Astrocyte (in vitro differentiated cells and primary cell): ENCODE measurements at regions not wholly inside any gene's neighbourhood (a gene's known extent, or its start where the extent isn't known, plus 50 kb on each side); places are given as distances from the start of the nearest gene placed in this dataset.

Experiments used
- DNase-seq: peaks from one replicate; pipeline ENCODE4 v3.0.0-alpha.2; 2010; ENCODE audit warnings: low read depth
- FAIRE-seq: peaks from 2 replicates; lab custom pipeline; 2011; peaks lifted over from hg19 to GRCh38; lab: Jason Lieb, UNC
- H2AFZ ChIP-seq: 2 replicates; pipeline ENCODE4 v1.6.0; 2012; ENCODE audit warnings: low read depth, low read length, inconsistent platforms
- H3K27ac ChIP-seq: 2 replicates; pipeline ENCODE4 v1.5.1; 2011; ENCODE audit warnings: low read depth, low read length, inconsistent platforms
- H3K27me3 ChIP-seq: 2 replicates; pipeline ENCODE4 v1.6.0; 2011; ENCODE audit warnings: low read length, inconsistent platforms; ENCODE audit not compliant: insufficient read depth
- H3K36me3 ChIP-seq: 2 replicates; pipeline ENCODE4 v1.5.1; 2011; ENCODE audit warnings: low read length, inconsistent platforms; ENCODE audit not compliant: insufficient read depth
- H3K4me1 ChIP-seq: 2 replicates; pipeline ENCODE4 v1.5.1; 2011; ENCODE audit warnings: low read length, inconsistent platforms; ENCODE audit not compliant: insufficient read depth
- H3K4me2 ChIP-seq: 2 replicates; pipeline ENCODE4 v1.6.0; 2012; ENCODE audit warnings: low read length, inconsistent platforms
- H3K4me3 ChIP-seq: 2 replicates; pipeline ENCODE4 v1.5.1; 2011; ENCODE audit warnings: low read depth, mild to moderate bottlenecking, low read length, inconsistent platforms; ENCODE audit not compliant: insufficient read depth
- H3K79me2 ChIP-seq: 2 replicates; pipeline ENCODE4 v1.6.0; 2012; ENCODE audit warnings: mild to moderate bottlenecking, low read length, inconsistent platforms; ENCODE audit not compliant: insufficient read depth
- H3K9ac ChIP-seq: 2 replicates; pipeline ENCODE4 v1.6.0; 2012; ENCODE audit warnings: mild to moderate bottlenecking, low read length, inconsistent platforms
- H3K9me3 ChIP-seq: 2 replicates; pipeline ENCODE4 v1.5.1; 2012; ENCODE audit warnings: low read depth, mild to moderate bottlenecking, low read length, inconsistent platforms; ENCODE audit not compliant: insufficient read depth
- H4K20me1 ChIP-seq: 2 replicates; pipeline ENCODE4 v1.6.0; 2012; ENCODE audit warnings: low read length, inconsistent platforms; ENCODE audit not compliant: insufficient read depth
- H3K27ac Mint-ChIP-seq: one replicate; pipeline ENCODE4 v1.8.0; 2021; ENCODE audit warnings: mild to moderate bottlenecking, mixed read lengths; ENCODE audit not compliant: unreplicated experiment
- H3K27me3 Mint-ChIP-seq: one replicate; pipeline ENCODE4 v1.8.0; 2021; ENCODE audit warnings: low read depth, mixed read lengths; ENCODE audit not compliant: unreplicated experiment
- H3K36me3 Mint-ChIP-seq: one replicate; pipeline ENCODE4 v1.8.0; 2021; ENCODE audit warnings: low read depth, mixed read lengths; ENCODE audit not compliant: unreplicated experiment
- H3K4me1 Mint-ChIP-seq: one replicate; pipeline ENCODE4 v1.8.0; 2021; ENCODE audit warnings: low read depth, mixed read lengths; ENCODE audit not compliant: unreplicated experiment
- H3K4me3 Mint-ChIP-seq: one replicate; pipeline ENCODE4 v1.8.0; 2021; ENCODE audit warnings: mild to moderate bottlenecking, moderate library complexity, mixed read lengths; ENCODE audit not compliant: unreplicated experiment
- H3K9me3 Mint-ChIP-seq: one replicate; pipeline ENCODE4 v1.8.0; 2021; ENCODE audit warnings: mild to moderate bottlenecking, mixed read lengths; ENCODE audit not compliant: unreplicated experiment
- CTCF ChIP-seq: IDR thresholded peaks from 2 replicates; pipeline ENCODE4 v1.5.1; 2011; ENCODE audit warnings: low read depth, mild to moderate bottlenecking, inconsistent platforms, low read length, moderate library complexity; ENCODE audit not compliant: insufficient read depth
- EZH2 ChIP-seq: IDR thresholded peaks from 2 replicates; pipeline ENCODE4 v1.6.1; 2012; ENCODE audit warnings: mild to moderate bottlenecking, low read length, inconsistent platforms; ENCODE audit not compliant: insufficient read depth

GRCh38 chr9:89744255-89744648, 139.4 kb downstream of the GADD45G start:
- Histone ChIP-seq H3K9me3 (no peaks in the 10 kb centered on the region), H3K4me3 (no peak overlapping the region), H3K4me1 (no peaks in the 10 kb centered on the region), H4K20me1 (no peaks in the 10 kb centered on the region), H3K27me3 (no peaks in the 10 kb centered on the region), H3K9ac (no peak overlapping the region), H3K27ac (no peak overlapping the region), H3K79me2 (no peaks in the 10 kb centered on the region), H2AFZ (no peak overlapping the region), H3K36me3 (no peaks in the 10 kb centered on the region), H3K4me2 (no peak overlapping the region)
- Mint-ChIP-seq H3K9me3 (peaks cover 11% of the 10 kb centered on the region), H3K36me3 (no peaks in the 10 kb centered on the region), H3K27me3 (peaks cover 60% of the 10 kb centered on the region), H3K27ac (no peak overlapping the region), H3K4me3 (no peak overlapping the region), H3K4me1 (peaks cover 5% of the 10 kb centered on the region)
- DNase-seq (no peak), FAIRE-seq (no peak)
- TF ChIP-seq EZH2 (no peak), CTCF (no peak)

- FAIRE-seq (no peak), DNase-seq (no peak)
- no peaks in the 10 kb centered on the region for H3K79me2 ChIP-seq
- H3K36me3 ChIP-seq: no peaks in the 10 kb centered on the region
- H3K4me2 ChIP-seq: no peak overlapping the region
- H3K4me3 ChIP-seq: no peak overlapping the region
- no peaks in the 10 kb centered on the region for H3K27me3 ChIP-seq
- H3K27ac Mint-ChIP-seq: no peak overlapping the region
- H3K4me3 Mint-ChIP-seq: no peak overlapping the region
- no peak overlapping the region for H2AFZ ChIP-seq
- H3K4me1 Mint-ChIP-seq: peaks cover 7% of the 10 kb centered on the region
- H3K9ac ChIP-seq: no peak overlapping the region
- H3K9me3 ChIP-seq: no peaks in the 10 kb centered on the region
- TF ChIP-seq CTCF (no peak), EZH2 (no peak)
- peaks cover 60% of the 10 kb centered on the region for H3K27me3 Mint-ChIP-seq
- no peaks in the 10 kb centered on the region for H4K20me1 ChIP-seq
- no peak overlapping the region for H3K27ac ChIP-seq
- H3K36me3 Mint-ChIP-seq: no peaks in the 10 kb centered on the region
- H3K9me3 Mint-ChIP-seq: peaks cover 11% of the 10 kb centered on the region
- H3K4me1 ChIP-seq: no peaks in the 10 kb centered on the region
These were observed 139.9 kb downstream of the GADD45G start for GRCh38 chr9:89744730-89745129.

GRCh38 chr9:89745601-89746376, 141.0 kb downstream of the GADD45G start:
- no peaks in the 10 kb centered on the region for H4K20me1 ChIP-seq
- Mint-ChIP-seq H3K27ac (no peak overlapping the region), H3K4me1 (peaks cover 7% of the 10 kb centered on the region), H3K4me3 (no peak overlapping the region), H3K9me3 (peaks cover 11% of the 10 kb centered on the region), H3K36me3 (no peaks in the 10 kb centered on the region), H3K27me3 (peaks cover 60% of the 10 kb centered on the region)
- no peak overlapping the region for H3K4me3 ChIP-seq
- TF ChIP-seq EZH2: no peak
- no peak for TF ChIP-seq CTCF
- H3K36me3 ChIP-seq: no peaks in the 10 kb centered on the region
- H3K79me2 ChIP-seq: no peaks in the 10 kb centered on the region
- H3K9me3 ChIP-seq: no peaks in the 10 kb centered on the region
- H3K9ac ChIP-seq: no peak overlapping the region
- DNase-seq (no peak), FAIRE-seq (no peak)
- H2AFZ ChIP-seq: no peak overlapping the region
- no peaks in the 10 kb centered on the region for H3K27me3 ChIP-seq
- no peaks in the 10 kb centered on the region for H3K4me1 ChIP-seq
- H3K4me2 ChIP-seq: no peak overlapping the region
- H3K27ac ChIP-seq: no peak overlapping the region
